GM21447 (cell line): ENCODE measurements at regions not wholly inside any gene's neighbourhood (a gene's known extent, or its start where the extent isn't known, plus 50 kb on each side); places are given as distances from the start of the nearest gene placed in this dataset.

Experiments used
- ATAC-seq: cut with Tn5 transposase; IDR thresholded peaks from one replicate; pipeline ENCODE4 v1.9.1; 2021; ENCODE audit not compliant: unreplicated experiment

DNA sequence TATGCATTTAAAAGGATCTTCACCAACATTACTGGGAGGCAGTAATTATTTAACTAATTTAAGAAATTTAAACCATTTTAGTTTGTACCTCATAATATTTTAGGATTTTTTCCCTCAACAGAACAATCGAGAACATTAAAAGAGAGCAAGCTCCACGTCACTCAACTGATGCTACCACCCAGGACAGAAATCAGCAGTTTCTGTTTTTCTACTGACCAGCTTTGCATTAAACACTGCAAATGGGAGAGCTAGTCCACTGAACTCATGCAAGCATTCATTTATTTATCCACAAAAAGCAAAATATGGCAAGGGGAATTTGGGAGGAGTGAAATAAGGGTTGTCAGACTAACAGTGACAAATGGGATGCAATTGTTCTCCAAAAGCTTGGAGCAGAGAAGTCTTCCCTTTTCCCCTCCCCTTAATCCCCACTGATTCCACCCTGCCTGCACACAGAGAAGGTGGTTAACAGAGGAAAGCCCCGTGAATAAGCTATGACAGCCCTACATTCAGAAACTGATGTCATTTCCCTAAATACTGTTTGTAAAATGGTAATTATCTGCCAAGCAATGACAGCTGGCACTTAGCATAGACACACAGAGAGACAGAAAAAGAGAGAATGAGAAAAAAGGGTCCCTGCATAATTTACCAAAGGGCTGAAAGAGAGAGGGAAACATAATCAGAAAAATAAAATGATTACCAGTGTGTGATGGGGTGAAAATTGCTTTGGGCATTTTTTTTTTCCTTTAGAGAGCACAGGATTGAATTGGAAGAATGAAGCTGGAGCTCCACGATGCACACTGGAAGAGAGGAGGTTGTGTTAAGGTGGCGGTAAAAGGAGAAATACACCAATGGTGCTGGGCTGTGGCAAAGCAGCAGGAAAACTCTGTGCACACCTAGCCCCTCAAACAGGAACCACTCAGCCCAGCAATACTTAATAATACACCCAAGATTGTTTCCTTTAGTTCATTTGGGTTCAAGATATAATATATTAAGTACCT is 777.4 kb downstream of the TUSC7 start:
- ATAC-seq = peak; percentile 71

DNA sequence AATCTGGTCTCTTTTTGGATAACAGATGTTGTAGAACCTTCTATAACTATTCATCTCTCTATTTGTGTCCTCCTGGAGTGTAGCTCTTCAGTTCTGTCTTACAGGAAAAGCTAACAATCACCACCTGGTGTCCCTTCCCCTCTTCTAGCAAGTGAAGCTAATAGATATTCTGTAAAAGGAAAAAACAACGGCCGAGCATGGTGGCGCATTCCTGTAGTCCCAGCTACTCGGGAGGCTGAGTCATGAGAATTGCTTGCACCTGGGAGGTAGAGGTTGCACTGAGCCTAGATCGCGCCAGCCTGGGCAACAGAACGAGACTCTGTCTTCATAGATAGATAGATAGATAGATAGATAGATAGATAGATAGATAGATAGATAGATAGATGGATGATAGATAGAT is 779.4 kb downstream of the TUSC7 start:
- no peak for ATAC-seq

DNA sequence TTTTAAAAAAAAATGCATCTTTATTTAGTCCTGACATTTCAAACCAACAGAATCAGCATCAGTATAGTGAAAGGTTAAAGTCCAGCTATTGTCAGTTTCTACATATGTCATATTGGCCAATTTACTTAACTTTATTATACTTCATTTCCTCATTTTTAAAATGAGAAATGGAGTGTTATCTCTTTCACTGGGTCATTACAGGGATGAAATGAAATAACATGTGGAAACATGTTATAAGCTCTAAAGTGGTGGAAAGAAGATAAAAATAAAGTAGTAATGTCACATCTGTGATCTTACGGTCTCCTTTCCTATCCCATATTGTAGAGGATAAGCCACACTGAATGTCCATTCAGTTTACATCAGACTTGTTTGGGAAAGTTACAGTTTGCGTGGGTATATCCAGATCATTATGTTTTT is 780.1 kb downstream of the TUSC7 start:
- no peak for ATAC-seq

DNA sequence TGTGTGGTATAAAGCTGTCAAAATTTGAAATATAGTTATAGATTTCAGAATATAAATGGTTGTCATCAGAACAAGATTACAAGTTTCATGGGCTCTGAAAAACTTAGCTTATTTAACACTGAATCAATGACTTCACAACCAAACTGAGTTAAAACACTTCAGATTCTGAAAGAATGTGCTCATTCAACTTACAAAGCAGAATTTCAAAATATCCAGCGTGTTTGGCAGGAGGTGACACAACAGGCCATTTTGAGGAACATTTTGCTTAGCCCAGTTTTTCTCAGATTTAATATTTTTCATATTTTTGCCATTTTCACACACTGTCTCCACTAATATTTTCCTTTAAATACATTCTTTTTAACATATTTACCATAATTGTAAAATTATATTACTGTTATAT is 781.1 kb downstream of the TUSC7 start:
- ATAC-seq = no peak

DNA sequence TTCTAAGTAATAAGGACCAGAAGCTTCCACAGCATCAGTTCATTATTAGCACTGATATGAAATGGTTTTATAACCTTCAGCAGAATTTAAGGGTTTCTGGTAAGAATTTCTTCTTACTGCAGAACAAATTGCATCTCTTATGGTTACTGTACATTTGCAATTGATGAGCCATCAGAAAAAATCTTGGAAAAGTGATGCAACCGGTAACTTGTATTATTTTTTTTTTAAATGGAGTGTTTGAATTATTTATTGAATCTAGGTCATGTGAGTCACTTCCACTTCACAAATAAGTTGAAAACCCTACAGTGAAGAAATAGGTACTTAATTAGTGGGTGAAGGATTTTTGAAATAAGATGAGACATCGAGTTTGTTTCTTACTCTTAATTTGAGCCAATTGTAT is 786.0 kb downstream of the TUSC7 start:
- no peak for ATAC-seq

DNA sequence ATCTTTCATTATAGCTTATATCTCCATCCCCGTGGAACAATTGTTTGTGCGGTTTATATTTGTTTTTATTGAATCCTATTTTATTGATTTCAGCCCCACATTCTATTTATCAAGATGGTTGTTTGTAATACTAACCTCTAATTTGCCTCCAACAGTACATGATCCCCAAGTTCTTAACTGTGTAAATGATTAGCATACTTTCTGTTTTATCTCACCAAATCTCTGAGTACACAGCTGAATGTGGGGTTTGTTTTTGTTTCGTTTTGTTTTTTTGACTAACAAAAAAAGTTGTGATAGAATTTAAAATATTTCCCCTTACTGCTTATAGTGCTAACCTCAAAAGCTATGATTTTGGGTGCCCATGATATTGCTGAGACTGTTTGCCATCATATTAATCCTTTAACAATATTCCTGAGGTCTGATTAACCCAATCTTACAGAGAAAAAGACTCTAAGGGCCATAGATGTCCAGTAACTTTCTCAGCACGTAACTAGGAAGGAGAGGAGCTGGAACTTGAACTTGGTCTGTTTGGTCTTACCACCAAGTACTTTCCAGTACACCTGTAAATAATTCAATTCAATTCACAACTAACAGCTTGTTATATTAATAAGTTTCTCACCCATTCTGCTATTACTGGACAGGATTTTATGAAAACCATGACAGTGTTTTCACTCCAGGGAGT is 789.8 kb downstream of the TUSC7 start:
- ATAC-seq = no peak

DNA sequence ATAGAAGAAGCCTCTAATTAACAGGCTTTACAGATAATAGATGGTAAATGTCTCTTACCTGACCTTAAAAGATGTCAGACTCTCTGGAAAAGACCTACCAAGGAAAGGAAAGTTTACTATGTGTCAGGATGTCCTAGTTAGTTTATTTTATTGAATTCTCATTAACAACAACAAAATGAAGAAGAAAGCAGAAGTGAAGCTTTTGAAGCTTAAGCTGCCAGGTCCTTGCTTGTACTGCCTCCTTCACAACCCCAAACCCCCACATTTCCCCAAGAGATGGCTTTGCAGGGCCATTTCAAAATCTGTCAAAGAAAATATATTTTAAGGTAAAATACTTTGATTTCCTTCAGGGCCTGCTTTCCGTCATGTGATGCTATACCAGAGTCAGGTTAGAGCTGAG is 798.4 kb downstream of the TUSC7 start:
- ATAC-seq = no peak

DNA sequence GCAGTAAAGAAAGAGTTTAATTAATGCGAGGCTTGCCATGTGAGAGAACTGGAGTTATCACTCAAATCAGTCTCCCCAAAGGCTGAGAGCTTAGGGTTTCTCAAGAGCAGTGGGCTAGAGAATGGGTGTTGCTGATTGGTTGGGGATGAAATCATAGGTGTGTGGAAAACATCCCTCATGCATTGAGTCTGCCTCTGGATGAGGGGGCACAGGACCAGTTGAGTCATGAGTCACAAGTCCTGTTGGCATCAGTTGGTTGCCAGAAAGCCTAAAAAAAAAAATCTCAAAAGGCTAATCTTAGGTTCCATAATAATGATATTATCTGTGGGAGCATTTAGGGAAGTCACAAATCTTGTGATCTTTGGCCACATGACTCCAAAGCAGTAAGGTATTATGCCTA is 800.3 kb downstream of the TUSC7 start:
- ATAC-seq = no peak

DNA sequence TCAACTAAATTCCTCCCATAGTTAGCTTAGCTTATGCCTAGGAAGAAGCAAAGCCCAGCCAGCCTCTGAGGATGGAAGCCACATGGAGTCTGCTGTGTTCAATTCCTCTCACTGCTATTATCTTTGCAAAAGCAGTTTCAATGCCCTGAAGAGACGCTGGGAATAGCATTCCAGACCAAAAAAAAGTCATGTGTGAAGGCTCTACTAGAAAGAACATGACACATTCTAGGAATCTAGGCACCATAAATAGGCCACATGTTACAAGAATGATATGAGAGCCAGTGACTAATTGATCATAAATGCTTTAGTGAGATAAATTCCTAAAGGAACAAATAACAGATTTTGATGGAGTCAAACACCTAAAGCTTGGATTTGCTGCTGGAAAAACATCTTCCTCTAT is 800.8 kb downstream of the TUSC7 start:
- no peak for ATAC-seq

DNA sequence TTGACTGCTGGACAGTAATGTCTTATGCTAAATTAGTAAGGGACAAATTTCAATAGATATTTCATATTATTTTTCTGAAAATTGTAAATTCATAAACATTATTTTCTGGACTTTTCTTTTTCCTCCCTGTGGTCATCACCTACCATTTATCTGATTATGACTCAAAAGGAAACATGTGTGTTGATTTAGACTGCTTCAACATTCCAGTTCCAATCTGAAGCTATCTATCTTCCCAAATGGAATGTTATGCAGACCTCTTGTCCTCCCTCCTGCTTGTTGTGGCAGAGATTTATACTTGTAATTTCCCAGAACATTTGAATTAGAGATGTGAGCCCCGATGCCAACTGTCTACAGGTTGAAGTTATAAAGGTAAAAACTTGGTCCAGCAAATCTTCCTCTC is 803.4 kb downstream of the TUSC7 start:
- ATAC-seq = no peak

DNA sequence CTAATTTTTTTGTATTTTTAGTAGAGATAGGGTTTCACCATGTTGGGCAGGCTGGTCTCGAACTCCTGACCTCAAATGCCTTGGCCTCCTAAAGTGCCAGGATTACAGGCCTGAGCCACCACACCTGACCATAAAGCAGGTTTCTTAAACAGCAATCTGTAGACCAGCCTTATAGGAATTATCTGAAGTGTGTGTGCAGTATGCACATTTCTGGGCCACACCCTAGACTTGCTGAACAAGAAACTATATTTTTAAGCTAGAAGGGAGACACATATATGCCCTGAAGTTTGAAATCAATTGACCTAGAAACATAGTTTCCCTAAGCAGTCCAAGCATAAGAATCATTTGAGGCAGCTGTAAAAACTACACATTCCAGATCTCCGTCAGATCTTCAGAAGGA is 805.7 kb downstream of the TUSC7 start:
- no peak for ATAC-seq

DNA sequence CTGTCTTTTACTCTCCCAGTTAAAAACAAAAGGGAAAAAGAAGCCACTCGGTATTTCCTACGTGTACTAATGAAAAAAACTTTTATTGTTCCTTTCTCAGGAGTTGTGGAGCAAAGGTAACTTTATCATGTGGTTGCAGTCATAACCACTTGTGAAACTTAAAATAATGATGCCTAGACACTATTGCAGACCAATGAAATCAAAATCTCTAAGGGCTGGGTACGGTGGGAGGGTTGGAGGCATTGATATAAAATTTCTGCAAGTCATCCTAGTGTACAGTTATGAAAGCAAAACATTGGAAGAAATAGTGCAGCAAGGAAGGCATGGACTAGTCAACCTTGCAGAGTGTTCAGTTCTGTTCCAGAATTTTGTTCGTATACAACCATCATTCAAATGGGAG is 808.8 kb downstream of the TUSC7 start:
- ATAC-seq = no peak

DNA sequence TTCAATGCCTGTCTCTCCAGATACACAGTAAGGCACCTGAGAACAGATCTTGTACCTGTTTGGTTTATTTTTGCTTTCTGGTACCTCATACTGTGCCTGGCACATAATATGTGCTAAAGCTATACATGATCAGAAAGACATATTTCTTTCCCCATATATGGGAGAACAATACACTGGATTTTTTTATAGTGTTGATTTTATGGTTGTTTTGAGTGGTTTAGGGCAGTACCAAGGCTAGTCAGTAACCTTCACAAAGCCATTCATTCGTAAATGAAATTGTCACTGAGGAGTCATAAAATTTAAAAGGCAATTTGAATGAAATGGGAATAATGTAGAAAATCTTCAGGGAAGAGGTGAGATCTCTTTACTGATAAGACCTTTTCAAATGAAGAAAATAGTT is 810.2 kb downstream of the TUSC7 start:
- ATAC-seq = no peak

DNA sequence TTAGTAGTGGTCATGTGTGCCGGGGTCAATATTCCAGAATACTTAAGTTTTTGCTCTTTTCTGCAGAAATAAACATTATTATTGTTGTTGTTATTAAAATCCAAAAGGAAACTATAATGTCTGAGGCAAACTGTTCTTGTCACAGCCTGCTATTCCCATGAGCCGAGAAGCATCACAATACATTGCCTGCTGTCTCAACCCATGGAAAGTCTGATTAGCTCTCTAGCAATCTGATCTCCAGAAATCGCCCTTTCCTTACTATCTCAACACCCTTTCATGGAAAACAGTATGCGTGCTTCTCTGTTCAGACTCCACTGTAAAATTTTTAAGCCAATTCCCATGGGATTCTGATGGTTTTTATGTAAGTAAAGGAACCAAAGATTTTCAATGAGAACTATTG is 811.0 kb downstream of the TUSC7 start:
- no peak for ATAC-seq

DNA sequence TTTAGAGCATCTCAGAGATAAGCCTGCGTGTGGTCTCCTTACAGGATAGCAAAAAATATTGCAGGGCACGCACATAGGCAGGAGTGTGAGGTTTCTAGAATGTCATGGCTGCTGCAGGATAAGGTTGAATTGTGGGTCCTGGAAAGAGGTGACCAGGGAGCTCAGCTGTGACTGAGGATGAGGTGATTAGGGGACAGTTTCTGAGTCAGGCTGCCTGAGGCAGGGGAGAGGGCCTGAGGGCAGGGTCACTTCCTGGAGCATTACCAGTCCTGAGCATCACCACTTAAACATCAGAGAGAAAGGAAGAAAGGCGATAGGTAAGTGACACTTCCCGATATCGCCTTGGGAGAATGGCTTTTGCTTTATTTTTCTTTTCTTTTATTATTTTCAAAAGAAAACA is 813.8 kb downstream of the TUSC7 start:
- no peak for ATAC-seq

DNA sequence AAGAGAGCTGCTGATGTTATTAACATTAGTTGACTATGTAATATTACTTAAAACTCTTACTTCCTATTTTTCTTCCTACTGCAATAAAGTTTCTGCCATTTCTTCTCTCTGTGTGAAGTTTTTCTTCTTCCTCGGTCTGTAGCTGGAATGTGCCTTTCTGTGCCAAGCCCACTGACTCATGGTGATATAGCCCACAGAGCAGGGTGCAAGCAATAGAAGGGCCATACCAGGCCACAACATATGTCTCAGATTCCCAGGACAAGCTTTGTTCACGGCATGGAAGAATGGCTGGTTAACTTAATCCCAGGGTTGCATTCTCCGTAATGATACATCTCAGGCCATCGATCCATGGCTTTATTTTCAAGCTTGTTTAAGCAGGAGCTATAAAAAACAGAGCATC is 815.3 kb downstream of the TUSC7 start:
- no peak for ATAC-seq

DNA sequence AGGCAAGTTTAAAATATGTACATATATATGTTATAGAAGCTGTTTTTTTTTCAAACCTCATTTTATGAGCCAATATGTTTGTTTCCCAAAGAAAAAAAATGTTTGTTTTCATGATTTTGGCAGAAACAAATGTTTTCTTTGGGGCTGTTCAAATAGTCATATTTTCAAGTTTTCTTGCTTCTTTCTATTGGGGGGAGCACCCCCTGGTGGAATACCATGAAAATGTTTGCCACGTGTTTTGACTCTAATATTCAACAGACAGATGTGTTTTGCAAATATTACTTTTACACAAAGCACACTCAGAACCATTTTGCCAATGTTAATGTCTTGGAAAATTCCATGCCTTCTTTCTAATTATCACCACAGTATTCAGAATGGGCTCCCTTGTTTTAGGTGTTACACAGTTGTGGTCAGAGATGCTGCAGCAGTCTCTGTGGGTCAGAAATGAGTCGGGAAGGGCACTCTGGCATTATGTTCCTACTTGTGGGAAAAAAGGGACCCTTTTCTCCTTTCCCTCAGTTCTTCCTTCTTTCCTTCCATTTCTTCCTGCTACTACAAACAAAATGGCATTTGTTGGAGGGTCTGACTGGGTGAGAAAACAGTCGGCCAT is 817.0 kb downstream of the TUSC7 start:
- no peak for ATAC-seq

DNA sequence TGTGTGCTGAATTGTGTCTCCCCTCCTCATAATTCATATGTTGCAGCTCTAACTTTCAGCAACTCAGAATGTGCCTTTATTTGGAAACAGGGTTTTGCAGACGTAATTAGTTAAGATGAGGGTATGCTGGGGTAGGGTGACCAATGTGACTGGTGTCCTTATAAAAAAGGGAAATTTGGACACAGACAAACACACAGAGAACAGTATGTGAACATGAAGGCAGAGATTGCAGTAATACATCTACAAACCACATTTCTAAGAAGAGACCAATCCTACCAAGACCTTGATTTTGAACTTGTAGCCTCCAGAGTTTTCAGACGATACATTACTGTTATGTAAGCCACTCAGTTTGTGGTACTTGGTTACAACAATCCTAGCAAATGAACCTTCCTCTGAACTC is 817.8 kb downstream of the TUSC7 start:
- no peak for ATAC-seq

DNA sequence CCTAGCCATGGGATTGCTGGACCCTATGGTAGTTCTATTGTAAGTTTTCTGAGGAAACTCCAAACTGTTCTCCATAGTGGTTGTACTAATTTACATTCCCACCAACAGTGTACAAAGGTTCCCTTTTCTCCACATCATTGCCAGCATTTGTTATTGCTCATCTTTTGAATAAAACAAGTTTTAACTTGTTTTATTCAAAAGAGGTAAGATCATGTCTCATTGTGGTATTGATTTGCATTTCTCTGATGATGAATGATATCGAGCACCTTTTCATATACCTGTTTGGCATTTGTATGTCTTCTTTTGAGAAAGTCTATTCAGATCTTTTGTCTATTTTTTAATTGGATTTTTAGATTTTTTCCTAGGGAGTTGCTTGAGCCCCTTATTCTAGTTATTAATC is 819.1 kb downstream of the TUSC7 start:
- ATAC-seq = no peak

DNA sequence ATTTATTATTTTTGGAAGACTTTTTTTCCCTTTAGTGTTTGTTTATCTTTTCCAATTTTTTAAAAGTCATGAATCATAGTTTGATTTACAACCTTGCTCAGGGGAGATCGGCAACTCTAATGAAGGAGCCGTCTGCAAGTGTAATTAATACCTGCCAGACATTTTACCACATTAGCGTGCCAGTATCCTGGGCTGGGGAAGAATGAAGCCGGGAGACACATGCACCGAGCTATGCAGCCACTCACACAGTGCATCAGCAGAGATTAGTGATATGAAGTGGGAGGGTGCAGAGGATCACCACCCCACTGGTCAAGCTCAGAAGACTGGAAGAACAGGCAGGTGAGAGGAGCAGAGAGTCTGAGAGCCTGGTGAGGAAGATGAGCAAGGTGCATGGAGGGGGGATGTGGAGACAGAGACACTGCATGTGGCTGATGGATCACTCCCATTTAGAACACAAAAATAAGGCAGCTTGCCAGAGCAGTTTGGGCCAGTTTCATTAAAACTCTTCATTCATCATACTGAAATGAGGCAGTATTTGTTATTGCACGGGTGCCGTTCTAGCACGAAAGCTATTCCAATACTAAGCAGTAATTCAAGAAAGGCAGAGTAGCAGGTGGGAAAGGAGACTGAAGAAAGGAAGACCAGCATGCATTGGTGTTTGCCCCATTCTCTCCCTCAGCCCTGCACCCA is 821.6 kb downstream of the TUSC7 start:
- ATAC-seq = no peak

DNA sequence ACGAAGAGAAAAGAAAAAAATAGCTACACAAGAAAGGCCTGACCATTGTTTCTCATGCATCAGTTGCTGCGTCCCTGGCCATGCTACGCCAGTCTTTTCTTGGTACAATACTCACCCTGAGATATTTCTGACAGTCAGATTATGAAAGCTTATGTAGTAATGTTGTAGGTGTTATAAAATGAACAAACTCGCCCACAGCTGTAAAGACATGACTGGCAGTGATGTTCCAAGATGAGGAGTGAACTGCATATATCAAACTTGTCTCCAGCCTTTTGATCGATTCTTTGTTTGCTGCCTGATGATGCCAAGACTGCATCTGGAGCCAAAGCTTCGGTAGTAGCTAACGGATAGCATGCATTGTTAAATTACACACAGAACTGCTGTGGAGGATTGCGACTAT is 822.7 kb downstream of the TUSC7 start:
- no peak for ATAC-seq
